Umbilical cord (tissue), 1 donor: ENCODE measurements at regions not wholly inside any gene's neighbourhood (a gene's known extent, or its start where the extent isn't known, plus 50 kb on each side); places are given as distances from the start of the nearest gene placed in this dataset.
A peak's percentile ranks its signal among the peaks of the same experiment; 100 is the strongest.

Experiments used
- DNase-seq: peaks from one replicate; pipeline ENCODE4 v3.0.0-alpha.2; 2015; ENCODE audit warnings: low spot score

GRCh38 chr1:184919892-184920291, 54.4 kb downstream of the NIBAN1 start:
- no peak for DNase-seq

GRCh38 chr1:184915463-184916090, 58.7 kb downstream of the NIBAN1 start:
- no peak for DNase-seq

- DNase-seq = no peak
These were observed 60.2 kb downstream of the NIBAN1 start for GRCh38 chr1:184914149-184914548.

- no peak for DNase-seq
These were observed 61.9 kb downstream of the NIBAN1 start for GRCh38 chr1:184912392-184912791.

GRCh38 chr1:184911830-184912229, 62.5 kb downstream of the NIBAN1 start:
- no peak for DNase-seq

- DNase-seq = peak; percentile 51
These were observed 63.1 kb downstream of the NIBAN1 start for GRCh38 chr1:184911103-184911745.

GRCh38 chr1:184910691-184911091, 63.6 kb downstream of the NIBAN1 start:
- DNase-seq = peak; percentile 21

- no peak for DNase-seq
These were observed 64.3 kb downstream of the NIBAN1 start for GRCh38 chr1:184910005-184910404.

- DNase-seq = peak; percentile 64
These were observed 65.3 kb downstream of the NIBAN1 start for GRCh38 chr1:184909019-184909418.

- DNase-seq = peak; percentile 34
These were observed 65.8 kb downstream of the NIBAN1 start for GRCh38 chr1:184908506-184908905.

- no peak for DNase-seq
These were observed 66.8 kb downstream of the NIBAN1 start for GRCh38 chr1:184907500-184907899.

- peak; percentile 74 for DNase-seq
These were observed 67.5 kb downstream of the NIBAN1 start for GRCh38 chr1:184906761-184907160.

- DNase-seq = no peak
These were observed 68.5 kb downstream of the NIBAN1 start for GRCh38 chr1:184905601-184906322.

- DNase-seq = no peak
These were observed 71.1 kb downstream of the NIBAN1 start for GRCh38 chr1:184903111-184903692.

- DNase-seq = no peak
These were observed 73.8 kb downstream of the NIBAN1 start for GRCh38 chr1:184900507-184900906.

GRCh38 chr1:184896000-184896399, 78.3 kb downstream of the NIBAN1 start:
- DNase-seq = no peak

- DNase-seq = peak; percentile 80
These were observed 79.2 kb downstream of the NIBAN1 start for GRCh38 chr1:184895086-184895485.

- DNase-seq = no peak
These were observed 80.6 kb downstream of the NIBAN1 start for GRCh38 chr1:184893695-184894094.

- DNase-seq = no peak
These were observed 82.2 kb downstream of the NIBAN1 start for GRCh38 chr1:184892116-184892515.

GRCh38 chr1:184891440-184891839, 82.9 kb downstream of the NIBAN1 start:
- DNase-seq = no peak

- peak; percentile 44 for DNase-seq
These were observed 83.8 kb downstream of the NIBAN1 start for GRCh38 chr1:184890539-184890973.

- DNase-seq = no peak
These were observed 84.4 kb downstream of the NIBAN1 start for GRCh38 chr1:184889902-184890301.
